ENCODE measurements at regions not wholly inside any gene's neighbourhood (a gene's known extent, or its start where the extent isn't known, plus 50 kb on each side); places are given as distances from the start of the nearest gene placed in this dataset.

DNA sequence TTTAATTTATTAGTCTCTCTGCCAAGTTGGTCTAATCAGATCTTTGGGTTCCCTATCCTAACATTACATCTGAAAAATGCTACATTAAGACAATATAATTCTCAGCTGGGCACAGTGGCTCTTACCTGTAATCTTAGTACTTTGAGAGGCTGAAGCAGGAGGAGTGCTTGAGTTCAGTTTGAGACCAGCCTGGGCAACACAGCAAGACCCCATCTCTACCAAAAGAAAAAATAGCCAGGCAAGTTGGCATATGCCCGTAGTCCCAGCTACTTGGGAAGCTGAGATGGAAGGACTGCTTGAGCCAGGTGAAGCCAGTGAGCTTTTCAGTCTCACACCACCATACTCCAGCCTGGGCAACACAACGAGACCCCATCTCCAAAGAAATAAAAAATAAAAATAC, 95.0 kb downstream of the KLF12 start:
- H3K4me3 ChIP-seq (replicated peaks in 1 of 2; ENCODE audit: low read depth in 1 of 2, low read length in 2 of 2): no peak overlapping the region
- ChIA-PET CTCF (no interaction called here), POLR2A (no interaction called here), RAD21 (ENCODE audit: low non-redundant PET in 1 of 2, low total read pairs in 2 of 2, uncharacterized antibody in 2 of 2, unreplicated experiment in 2 of 2) (no interaction called here)
- H3K79me2 ChIP-seq (ENCODE audit: insufficient read depth, low read length): no peaks in the 10 kb centered on the region
- TF ChIP-seq SIN3A (IDR thresholded peaks at IDR 0.05; ENCODE audit: low read depth) (no peak), CBX3 (IDR thresholded peaks at IDR 0.05; ENCODE audit: low read depth) (no peak), EGR1 (IDR thresholded peaks at IDR 0.05; ENCODE audit: low read depth) (no peak), SP1 (IDR thresholded peaks at IDR 0.05; ENCODE audit: low read depth) (no peak), EZH2 (IDR thresholded peaks at IDR 0.05) (no peak), ZNF274 (IDR thresholded peaks at IDR 0.05; ENCODE audit: low read depth, low read length) (no peak), ZFX (IDR thresholded peaks at IDR 0.05) (no peak), POLR2A (IDR thresholded peaks at IDR 0.05; ENCODE audit: borderline replicate concordance, extremely low read depth, insufficient read depth, insufficient read length) (no peak)
- TF ChIP-seq, protein P1, sequence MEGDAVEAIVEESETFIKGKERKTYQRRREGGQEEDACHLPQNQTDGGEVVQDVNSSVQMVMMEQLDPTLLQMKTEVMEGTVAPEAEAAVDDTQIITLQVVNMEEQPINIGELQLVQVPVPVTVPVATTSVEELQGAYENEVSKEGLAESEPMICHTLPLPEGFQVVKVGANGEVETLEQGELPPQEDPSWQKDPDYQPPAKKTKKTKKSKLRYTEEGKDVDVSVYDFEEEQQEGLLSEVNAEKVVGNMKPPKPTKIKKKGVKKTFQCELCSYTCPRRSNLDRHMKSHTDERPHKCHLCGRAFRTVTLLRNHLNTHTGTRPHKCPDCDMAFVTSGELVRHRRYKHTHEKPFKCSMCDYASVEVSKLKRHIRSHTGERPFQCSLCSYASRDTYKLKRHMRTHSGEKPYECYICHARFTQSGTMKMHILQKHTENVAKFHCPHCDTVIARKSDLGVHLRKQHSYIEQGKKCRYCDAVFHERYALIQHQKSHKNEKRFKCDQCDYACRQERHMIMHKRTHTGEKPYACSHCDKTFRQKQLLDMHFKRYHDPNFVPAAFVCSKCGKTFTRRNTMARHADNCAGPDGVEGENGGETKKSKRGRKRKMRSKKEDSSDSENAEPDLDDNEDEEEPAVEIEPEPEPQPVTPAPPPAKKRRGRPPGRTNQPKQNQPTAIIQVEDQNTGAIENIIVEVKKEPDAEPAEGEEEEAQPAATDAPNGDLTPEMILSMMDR (IDR thresholded peaks at IDR 0.05 in 2 of 3, conservative IDR thresholded peaks at IDR 0.05 in 1 of 3; ENCODE audit: borderline replicate concordance in 1 of 3, insufficient read depth in 1 of 3, low read depth in 2 of 3, low read length in 2 of 3): no peak
- no peak overlapping the region for H3K4me2 ChIP-seq (ENCODE audit: low read length)
- H3K9me2 ChIP-seq (ENCODE audit: insufficient read depth): no peaks in the 10 kb centered on the region
- no peaks in the 10 kb centered on the region for H3K9me3 ChIP-seq (ENCODE audit: control insufficient read depth in 1 of 2, insufficient read depth in 1 of 2, low read depth in 1 of 2, low read length in 2 of 2)
- H3K36me3 ChIP-seq (ENCODE audit: control insufficient read depth in 1 of 2, insufficient read depth in 2 of 2, low read length in 2 of 2): no peaks in the 10 kb centered on the region
- no TSS peak for BruUV-seq (replicated peaks)
- H3K4me1 ChIP-seq (ENCODE audit: control insufficient read depth in 1 of 2, insufficient read depth in 2 of 2, low read length in 2 of 2): peaks cover 6 to 8% of the 10 kb centered on the region in 2 experiments; a peak in 2 of 4 replicates
- ATAC-seq (no peak), DNase-seq (ENCODE audit: low read depth, low spot score) (no peak)
- H2AFZ ChIP-seq (ENCODE audit: low read depth, low read length, poor library complexity, severe bottlenecking): no peak overlapping the region
- intact Hi-C loops (cut with micrococcal nuclease): loop anchor here (2.0 kb wide), 1 partner anchor 20 kb away; no protein-coding TSS in a partner anchor
- no peaks in the 10 kb centered on the region for H4K20me1 ChIP-seq (ENCODE audit: insufficient read depth)
- H3K27ac ChIP-seq (ENCODE audit: low read depth, low read length): no peak overlapping the region
- H3K27me3 ChIP-seq (ENCODE audit: insufficient read depth, low read length): no peaks in the 10 kb centered on the region
- H3K9ac ChIP-seq (ENCODE audit: low read length): no peak overlapping the region

DNA sequence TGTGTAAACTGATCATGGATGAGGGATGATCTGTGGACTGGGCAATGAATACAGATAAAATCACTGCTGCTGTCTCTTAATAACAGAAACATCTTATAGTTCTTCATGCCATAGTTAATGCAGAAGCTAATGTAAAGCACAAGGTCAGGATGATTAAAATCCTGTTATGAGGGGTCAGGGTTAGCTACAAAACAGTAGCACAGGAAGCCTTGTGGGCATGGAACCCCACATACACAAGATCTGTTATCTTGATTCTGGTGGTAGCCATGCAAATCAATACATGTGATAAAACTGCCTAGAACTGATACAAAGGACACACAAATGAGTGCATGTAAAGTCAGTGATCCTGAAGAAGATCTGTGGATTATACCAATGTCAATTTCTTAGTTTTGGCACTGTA, 96.4 kb downstream of the KLF12 start:
- ChIA-PET CTCF (no interaction called here), RAD21 (ENCODE audit: low non-redundant PET in 1 of 2, low total read pairs in 2 of 2, uncharacterized antibody in 2 of 2, unreplicated experiment in 2 of 2) (no interaction called here)
- no TSS peak for BruUV-seq (replicated peaks)
- TF ChIP-seq EZH2phosphoT487 (IDR thresholded peaks at IDR 0.05; ENCODE audit: borderline replicate concordance): no peak
- TF ChIP-seq, protein P2, sequence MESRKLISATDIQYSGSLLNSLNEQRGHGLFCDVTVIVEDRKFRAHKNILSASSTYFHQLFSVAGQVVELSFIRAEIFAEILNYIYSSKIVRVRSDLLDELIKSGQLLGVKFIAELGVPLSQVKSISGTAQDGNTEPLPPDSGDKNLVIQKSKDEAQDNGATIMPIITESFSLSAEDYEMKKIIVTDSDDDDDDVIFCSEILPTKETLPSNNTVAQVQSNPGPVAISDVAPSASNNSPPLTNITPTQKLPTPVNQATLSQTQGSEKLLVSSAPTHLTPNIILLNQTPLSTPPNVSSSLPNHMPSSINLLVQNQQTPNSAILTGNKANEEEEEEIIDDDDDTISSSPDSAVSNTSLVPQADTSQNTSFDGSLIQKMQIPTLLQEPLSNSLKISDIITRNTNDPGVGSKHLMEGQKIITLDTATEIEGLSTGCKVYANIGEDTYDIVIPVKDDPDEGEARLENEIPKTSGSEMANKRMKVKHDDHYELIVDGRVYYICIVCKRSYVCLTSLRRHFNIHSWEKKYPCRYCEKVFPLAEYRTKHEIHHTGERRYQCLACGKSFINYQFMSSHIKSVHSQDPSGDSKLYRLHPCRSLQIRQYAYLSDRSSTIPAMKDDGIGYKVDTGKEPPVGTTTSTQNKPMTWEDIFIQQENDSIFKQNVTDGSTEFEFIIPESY (IDR thresholded peaks at IDR 0.05; ENCODE audit: extremely low read depth, insufficient replicate concordance, low read length): no peak
- TF ChIP-seq, protein P3, sequence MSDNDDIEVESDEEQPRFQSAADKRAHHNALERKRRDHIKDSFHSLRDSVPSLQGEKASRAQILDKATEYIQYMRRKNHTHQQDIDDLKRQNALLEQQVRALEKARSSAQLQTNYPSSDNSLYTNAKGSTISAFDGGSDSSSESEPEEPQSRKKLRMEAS (IDR thresholded peaks at IDR 0.05): no peak
- no peak for TF ChIP-seq SP1 (IDR thresholded peaks at IDR 0.05; ENCODE audit: low read depth)
- TF ChIP-seq TCF7L2 (IDR thresholded peaks at IDR 0.05; ENCODE audit: borderline replicate concordance, extremely low read depth, insufficient read depth, insufficient read length): no peak
- TF ChIP-seq, protein P4, sequence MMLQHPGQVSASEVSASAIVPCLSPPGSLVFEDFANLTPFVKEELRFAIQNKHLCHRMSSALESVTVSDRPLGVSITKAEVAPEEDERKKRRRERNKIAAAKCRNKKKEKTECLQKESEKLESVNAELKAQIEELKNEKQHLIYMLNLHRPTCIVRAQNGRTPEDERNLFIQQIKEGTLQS (IDR thresholded peaks at IDR 0.05): no peak
- TF ChIP-seq SIN3A (IDR thresholded peaks at IDR 0.05; ENCODE audit: low read depth): no peak
- no peak for TF ChIP-seq ZNF274 (IDR thresholded peaks at IDR 0.05; ENCODE audit: low read depth, low read length)
- TF ChIP-seq YY1 (IDR thresholded peaks at IDR 0.05; ENCODE audit: extremely low read depth, insufficient replicate concordance, low read depth, low read length): no peak
- no peak for TF ChIP-seq SRF (IDR thresholded peaks at IDR 0.05; ENCODE audit: low read depth)
- no peak for TF ChIP-seq RAD21 (IDR thresholded peaks at IDR 0.05; ENCODE audit: low read depth)
- no peak for TF ChIP-seq FOSL1 (IDR thresholded peaks at IDR 0.05; ENCODE audit: low read depth)
- no peak for TF ChIP-seq ELF1 (IDR thresholded peaks at IDR 0.05; ENCODE audit: borderline replicate concordance, low read depth)

More for the DNA sequence above, 96.4 kb downstream of the KLF12 start:
- no peak overlapping the region for H3K4me3 ChIP-seq (replicated peaks in 1 of 2; ENCODE audit: low read depth in 1 of 2, low read length in 2 of 2)
- no peak overlapping the region for H3K9ac ChIP-seq (ENCODE audit: low read length)
- H3K4me1 ChIP-seq (ENCODE audit: control insufficient read depth in 1 of 2, insufficient read depth in 2 of 2, low read length in 2 of 2): peaks cover 6 to 8% of the 10 kb centered on the region in 2 experiments; a peak in 2 of 4 replicates
- H3K4me2 ChIP-seq (ENCODE audit: low read length): no peak overlapping the region
- POLR2A ChIA-PET: no interaction called here
- DNase-seq (ENCODE audit: low read depth, low spot score) (no peak), ATAC-seq (no peak)
- H3K9me2 ChIP-seq (ENCODE audit: insufficient read depth): no peaks in the 10 kb centered on the region
- H3K27ac ChIP-seq (ENCODE audit: low read depth, low read length): no peak overlapping the region
- no peaks in the 10 kb centered on the region for H3K9me3 ChIP-seq (ENCODE audit: control insufficient read depth in 1 of 2, insufficient read depth in 1 of 2, low read depth in 1 of 2, low read length in 2 of 2)
- no peaks in the 10 kb centered on the region for H3K36me3 ChIP-seq (ENCODE audit: control insufficient read depth in 1 of 2, insufficient read depth in 2 of 2, low read length in 2 of 2)
- no peak overlapping the region for H2AFZ ChIP-seq (ENCODE audit: low read depth, low read length, poor library complexity, severe bottlenecking)
- H3K27me3 ChIP-seq (ENCODE audit: insufficient read depth, low read length): no peaks in the 10 kb centered on the region
- H4K20me1 ChIP-seq (ENCODE audit: insufficient read depth): no peaks in the 10 kb centered on the region
- no peaks in the 10 kb centered on the region for H3K79me2 ChIP-seq (ENCODE audit: insufficient read depth, low read length)
- intact Hi-C loops (cut with micrococcal nuclease): loop anchor here (2.0 kb wide), 1 partner anchor 21 kb away; no protein-coding TSS in a partner anchor

Data from HCT116 (cell line).